RWPE1 (cell line): ENCODE measurements at regions not wholly inside any gene's neighbourhood (a gene's known extent, or its start where the extent isn't known, plus 50 kb on each side); places are given as distances from the start of the nearest gene placed in this dataset.

Source experiments
- CTCF ChIA-PET: fragments of 350-600 bp; sonication (Branson Sonifier 250); formaldehyde crosslinking; extraction: SDS; loops from one replicate; lab custom pipeline; 2021; lab: Yijun Ruan, JAX
- POLR2A ChIA-PET: fragments of 400-600 bp; formaldehyde crosslinking; extraction: SDS; loops from one replicate; lab custom pipeline; 2020; ENCODE audit warnings: antibody characterized with exemption; ENCODE audit not compliant: low non-redundant PET; lab: Yijun Ruan, JAX
- DNase-seq: peaks from one replicate; pipeline ENCODE4 v3.0.0; 2012; ENCODE audit warnings: low spot score
- H3K27ac ChIP-seq: fragments of 450-650 bp; 2 replicates; pipeline ENCODE4 v1.5.1; 2017
- CTCF ChIP-seq: fragments of 450-650 bp; conservative IDR thresholded peaks from 2 replicates; pipeline ENCODE4 v1.5.1; 2017; ENCODE audit warnings: low read depth, mild to moderate bottlenecking

GRCh38 chr6:80939898-80940297 lies 812.6 kb downstream of the TENT5A start:
- H3K27ac ChIP-seq, result no peak overlapping the region
- DNase-seq, result no peak
- CTCF ChIA-PET, result no interaction called here
- POLR2A ChIA-PET, result no interaction called here
- no peak for TF ChIP-seq CTCF

- POLR2A ChIA-PET, result no interaction called here
- no peak overlapping the region for H3K27ac ChIP-seq
- CTCF ChIA-PET, result no interaction called here
Measured at GRCh38 chr6:80939480-80939879, 813.0 kb downstream of the TENT5A start.

GRCh38 chr6:80938131-80938530 lies 814.4 kb downstream of the TENT5A start:
- POLR2A ChIA-PET, result no interaction called here
- CTCF ChIA-PET, result no interaction called here
- H3K27ac ChIP-seq, result no peak overlapping the region
- DNase-seq, result no peak
- TF ChIP-seq CTCF, result no peak

More at GRCh38 chr6:80939480-80939879, 813.0 kb downstream of the TENT5A start:
- no peak for TF ChIP-seq CTCF
- no peak for DNase-seq

- CTCF ChIA-PET, result no interaction called here
- POLR2A ChIA-PET, result no interaction called here
- no peak for TF ChIP-seq CTCF
- H3K27ac ChIP-seq, result no peak overlapping the region
- DNase-seq, result no peak
Measured at GRCh38 chr6:80932359-80932758, 820.1 kb downstream of the TENT5A start.

- no peak for DNase-seq
- TF ChIP-seq CTCF, result no peak
- no peak overlapping the region for H3K27ac ChIP-seq
- POLR2A ChIA-PET, result no interaction called here
- CTCF ChIA-PET, result no interaction called here
Measured at GRCh38 chr6:80930376-80930775, 822.1 kb downstream of the TENT5A start.

- H3K27ac ChIP-seq, result no peak overlapping the region
- no peak for DNase-seq
- TF ChIP-seq CTCF, result no peak
- ChIA-PET POLR2A (no interaction called here), CTCF (no interaction called here)
Measured at GRCh38 chr6:80923816-80924215, 817.3 kb downstream of the BCKDHB start.
